ENCODE measurements at regions not wholly inside any gene's neighbourhood (a gene's known extent, or its start where the extent isn't known, plus 50 kb on each side); places are given as distances from the start of the nearest gene placed in this dataset.

DNA sequence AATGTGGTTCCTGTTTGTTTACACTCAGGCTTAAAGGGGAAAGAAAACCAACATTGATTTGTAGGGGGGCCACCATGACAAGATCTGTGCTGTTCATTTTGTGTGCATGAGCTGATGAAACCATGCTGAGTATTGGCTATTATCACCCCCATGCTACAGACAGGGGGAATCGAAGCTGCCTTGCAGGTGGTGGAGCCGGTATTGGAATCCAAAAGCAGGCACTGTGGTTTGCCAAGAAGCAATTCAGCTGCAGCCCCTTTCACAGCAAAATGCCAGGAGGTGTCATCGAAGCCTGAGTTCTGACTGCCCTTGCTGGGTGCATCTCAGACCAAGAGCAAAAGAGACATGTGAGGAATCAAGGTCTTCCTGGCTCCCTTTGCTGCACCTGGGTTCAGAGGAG is 221.9 kb downstream of the UXS1 start (continued):
- TF ChIP-seq HDAC6 (IDR thresholded peaks at IDR 0.05; ENCODE audit: low read depth, low read length), result no peak
- TF ChIP-seq ZNF561 (CRISPR knock-in tag; conservative IDR thresholded peaks at IDR 0.05), result no peak
- TF ChIP-seq, protein P1, sequence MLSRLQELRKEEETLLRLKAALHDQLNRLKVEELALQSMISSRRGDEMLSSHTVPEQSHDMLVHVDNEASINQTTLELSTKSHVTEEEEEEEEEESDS (CRISPR knock-in tag; IDR thresholded peaks at IDR 0.05), result no peak
- no peak for TF ChIP-seq ELF2 (CRISPR knock-in tag; IDR thresholded peaks at IDR 0.05)
- no peak for TF ChIP-seq ZNF347 (CRISPR knock-in tag; IDR thresholded peaks at IDR 0.05; ENCODE audit: low read depth)
- no peak for TF ChIP-seq TCF3 (CRISPR knock-in tag; IDR thresholded peaks at IDR 0.05)
- no peak for TF ChIP-seq ZNF408 (CRISPR knock-in tag; IDR thresholded peaks at IDR 0.05; ENCODE audit: low read depth)

DNA sequence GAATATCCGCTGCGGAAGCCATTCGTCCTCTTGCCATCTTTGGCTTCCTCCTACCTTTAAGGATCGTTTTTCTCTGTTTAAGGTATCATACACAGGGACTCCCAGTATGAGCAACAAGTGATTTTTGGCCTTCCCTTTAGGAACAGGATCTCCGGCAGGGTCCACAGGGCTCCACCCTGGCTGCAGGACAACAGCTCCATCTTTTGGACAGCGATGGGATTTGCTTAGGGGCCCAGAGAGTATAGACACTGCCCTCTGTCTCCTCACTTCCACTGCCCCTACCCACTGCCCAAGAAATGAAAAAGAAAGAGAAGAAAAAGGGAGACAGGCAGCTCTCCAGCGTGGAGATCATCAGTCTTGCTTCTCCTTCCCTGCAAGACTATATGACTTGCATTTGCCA is 224.5 kb downstream of the UXS1 start:
- Histone ChIP-seq H3K4me2 (ENCODE audit: insufficient read depth, low read length) (no peak overlapping the region), H3K9me3 (replicated peaks; ENCODE audit: control insufficient read depth, insufficient read depth, low read depth, low read length) (no peaks in the 10 kb centered on the region), H3K9me1 (ENCODE audit: control insufficient read depth, insufficient read depth, low read length) (no peaks in the 10 kb centered on the region), H3K27ac (ENCODE audit: extremely low read depth, low read depth, low read length) (no peak overlapping the region), H4K20me1 (replicated peaks; ENCODE audit: control insufficient read depth, insufficient read depth, low read length) (no peaks in the 10 kb centered on the region), H3K9ac (ENCODE audit: insufficient read depth in 1 of 2, low read depth in 2 of 2, low read length in 2 of 2) (no peak overlapping the region), H3K4me3 (no peak overlapping the region), H3K79me2 (ENCODE audit: control insufficient read depth, insufficient read depth, low read length) (no peaks in the 10 kb centered on the region), H3K4me1 (replicated peaks in 1 of 2; ENCODE audit: control insufficient read depth in 2 of 2, insufficient read depth in 2 of 2, low read length in 2 of 2) (peaks cover 0 to 6% of the 10 kb centered on the region in 2 experiments; a peak in 1 of 5 replicates), H2AFZ (ENCODE audit: low read depth, low read length) (no peak overlapping the region), H3K36me3 (ENCODE audit: control insufficient read depth, insufficient read depth, low read length) (no peaks in the 10 kb centered on the region), H3K27me3 (ENCODE audit: control insufficient read depth in 2 of 2, insufficient read depth in 2 of 2, low read length in 2 of 2) (peaks cover 0 to 16% of the 10 kb centered on the region in 2 experiments; a peak in 2 of 5 replicates)
- peak in 2 of 4 experiments; percentile 19 to 21 for DNase-seq (ENCODE audit: extremely low read depth in 1 of 4, low spot score in 3 of 4)
- CTCF ChIA-PET (ENCODE audit: low intra/inter-chr PET ratio), result no interaction called here
- FAIRE-seq, result no peak
- in situ Hi-C loops (cut with MboI), result no loop called here
- no TSS peak for BruUV-seq (replicated peaks)
- 34% methylated on average over 7 of the region's 7 CpGs for WGBS (ENCODE audit: insufficient coverage, low coverage, missing lambda C conversion rate)
- peak; percentile 81 for ATAC-seq
- POLR2A ChIA-PET, result no interaction called here
- intact Hi-C loops (cut with micrococcal nuclease), result no loop called here
- TF ChIP-seq ARNT (IDR thresholded peaks at IDR 0.05) (no peak), ZNF589 (CRISPR knock-in tag; IDR thresholded peaks at IDR 0.05; ENCODE audit: low read depth) (no peak), SMC3 (conservative IDR thresholded peaks at IDR 0.05; ENCODE audit: insufficient read depth, low read depth, low read length) (0 out of 2 replicates have a peak, but pooled peaks have one; percentile 17), CBX5 (IDR thresholded peaks at IDR 0.05; ENCODE audit: borderline replicate concordance, low read depth) (0 out of 2 replicates have a peak, but pooled peaks have one; percentile 24), NFYB (IDR thresholded peaks at IDR 0.05; ENCODE audit: extremely low read depth, insufficient read length) (no peak), ZNF224 (CRISPR knock-in tag; IDR thresholded peaks at IDR 0.05) (no peak), HMG20B (CRISPR knock-in tag; IDR thresholded peaks at IDR 0.05) (no peak), SIRT6 (IDR thresholded peaks at IDR 0.05; ENCODE audit: low read depth, low read length) (no peak), TCF7L2 (IDR thresholded peaks at IDR 0.05; ENCODE audit: low read depth, low read length) (no peak), SAFB (IDR thresholded peaks at IDR 0.05; ENCODE audit: borderline replicate concordance, low read depth, low read length) (no peak), PHTF2 (CRISPR knock-in tag; IDR thresholded peaks at IDR 0.05) (no peak), TSC22D4 (tag; IDR thresholded peaks at IDR 0.05) (no peak)
- TF ChIP-seq, protein P2, sequence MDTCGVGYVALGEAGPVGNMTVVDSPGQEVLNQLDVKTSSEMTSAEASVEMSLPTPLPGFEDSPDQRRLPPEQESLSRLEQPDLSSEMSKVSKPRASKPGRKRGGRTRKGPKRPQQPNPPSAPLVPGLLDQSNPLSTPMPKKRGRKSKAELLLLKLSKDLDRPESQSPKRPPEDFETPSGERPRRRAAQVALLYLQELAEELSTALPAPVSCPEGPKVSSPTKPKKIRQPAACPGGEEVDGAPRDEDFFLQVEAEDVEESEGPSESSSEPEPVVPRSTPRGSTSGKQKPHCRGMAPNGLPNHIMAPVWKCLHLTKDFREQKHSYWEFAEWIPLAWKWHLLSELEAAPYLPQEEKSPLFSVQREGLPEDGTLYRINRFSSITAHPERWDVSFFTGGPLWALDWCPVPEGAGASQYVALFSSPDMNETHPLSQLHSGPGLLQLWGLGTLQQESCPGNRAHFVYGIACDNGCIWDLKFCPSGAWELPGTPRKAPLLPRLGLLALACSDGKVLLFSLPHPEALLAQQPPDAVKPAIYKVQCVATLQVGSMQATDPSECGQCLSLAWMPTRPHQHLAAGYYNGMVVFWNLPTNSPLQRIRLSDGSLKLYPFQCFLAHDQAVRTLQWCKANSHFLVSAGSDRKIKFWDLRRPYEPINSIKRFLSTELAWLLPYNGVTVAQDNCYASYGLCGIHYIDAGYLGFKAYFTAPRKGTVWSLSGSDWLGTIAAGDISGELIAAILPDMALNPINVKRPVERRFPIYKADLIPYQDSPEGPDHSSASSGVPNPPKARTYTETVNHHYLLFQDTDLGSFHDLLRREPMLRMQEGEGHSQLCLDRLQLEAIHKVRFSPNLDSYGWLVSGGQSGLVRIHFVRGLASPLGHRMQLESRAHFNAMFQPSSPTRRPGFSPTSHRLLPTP (IDR thresholded peaks at IDR 0.05; ENCODE audit: borderline replicate concordance, extremely low read depth, insufficient read length), result no peak
- TF ChIP-seq, protein P3, sequence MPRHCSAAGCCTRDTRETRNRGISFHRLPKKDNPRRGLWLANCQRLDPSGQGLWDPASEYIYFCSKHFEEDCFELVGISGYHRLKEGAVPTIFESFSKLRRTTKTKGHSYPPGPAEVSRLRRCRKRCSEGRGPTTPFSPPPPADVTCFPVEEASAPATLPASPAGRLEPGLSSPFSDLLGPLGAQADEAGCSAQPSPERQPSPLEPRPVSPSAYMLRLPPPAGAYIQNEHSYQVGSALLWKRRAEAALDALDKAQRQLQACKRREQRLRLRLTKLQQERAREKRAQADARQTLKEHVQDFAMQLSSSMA (CRISPR knock-in tag; IDR thresholded peaks at IDR 0.05), result no peak
